MCF 10A (cell line): ENCODE measurements at regions not wholly inside any gene's neighbourhood (a gene's known extent, or its start where the extent isn't known, plus 50 kb on each side); places are given as distances from the start of the nearest gene placed in this dataset.

Source experiments
- BruUV-seq: library from RNA; stranded (reverse); fragments of 400-500 nt; replicated peaks from 2 replicates; lab custom pipeline; 2021; lab: Mats Ljungman, UMichigan
- CTCF ChIA-PET: fragments of 300-600 bp; sonication (Branson Sonifier 250); formaldehyde crosslinking; extraction: SDS; loops from one replicate; lab custom pipeline; 2021; ENCODE audit warnings: antibody characterized with exemption, inconsistent platforms; lab: Yijun Ruan, JAX
- POLR2A ChIA-PET: fragments of 300-600, 350-650 bp; sonication (Branson Sonifier 250); formaldehyde crosslinking; extraction: SDS; loops from one replicate; lab custom pipeline; 2020; ENCODE audit warnings: antibody characterized with exemption, inconsistent platforms; lab: Yijun Ruan, JAX
- DNase-seq: peaks from one replicate; pipeline ENCODE4 v3.0.0-alpha.2; 2018; ENCODE audit not compliant: unreplicated experiment
- H3K27ac Mint-ChIP-seq: one replicate; pipeline ENCODE4 v1.8.0; 2022; ENCODE audit warnings: mild to moderate bottlenecking, low read depth, mixed read lengths; ENCODE audit not compliant: unreplicated experiment
- H3K27me3 Mint-ChIP-seq: one replicate; pipeline ENCODE4 v1.8.0; 2022; ENCODE audit warnings: mixed read lengths; ENCODE audit not compliant: insufficient read depth, unreplicated experiment
- H3K36me3 Mint-ChIP-seq: one replicate; pipeline ENCODE4 v1.8.0; 2022; ENCODE audit warnings: mild to moderate bottlenecking, moderate library complexity, mixed read lengths; ENCODE audit not compliant: insufficient read depth, unreplicated experiment
- H3K4me1 Mint-ChIP-seq: one replicate; pipeline ENCODE4 v1.8.0; 2022; ENCODE audit warnings: mixed read lengths; ENCODE audit not compliant: insufficient read depth, unreplicated experiment
- H3K4me3 Mint-ChIP-seq: one replicate; pipeline ENCODE4 v1.8.0; 2022; ENCODE audit warnings: mild to moderate bottlenecking, moderate library complexity, mixed read lengths; ENCODE audit not compliant: unreplicated experiment
- H3K9me3 Mint-ChIP-seq: one replicate; pipeline ENCODE4 v1.8.0; 2022; ENCODE audit warnings: mixed read lengths; ENCODE audit not compliant: unreplicated experiment
- intact Hi-C: fragments of 100-400 bp; cut with micrococcal nuclease; formaldehyde crosslinking; loops from 2 replicates; pipeline ENCODE4 v1.14.1; 2022
- TF ChIP-seq, protein P1 (sequence below): fragments of 200-600 bp; IDR thresholded peaks from one replicate; pipeline ENCODE4 v1.8.0; 2022; ENCODE audit warnings: antibody characterized with exemption, mild to moderate bottlenecking; ENCODE audit not compliant: unreplicated experiment

DNA sequence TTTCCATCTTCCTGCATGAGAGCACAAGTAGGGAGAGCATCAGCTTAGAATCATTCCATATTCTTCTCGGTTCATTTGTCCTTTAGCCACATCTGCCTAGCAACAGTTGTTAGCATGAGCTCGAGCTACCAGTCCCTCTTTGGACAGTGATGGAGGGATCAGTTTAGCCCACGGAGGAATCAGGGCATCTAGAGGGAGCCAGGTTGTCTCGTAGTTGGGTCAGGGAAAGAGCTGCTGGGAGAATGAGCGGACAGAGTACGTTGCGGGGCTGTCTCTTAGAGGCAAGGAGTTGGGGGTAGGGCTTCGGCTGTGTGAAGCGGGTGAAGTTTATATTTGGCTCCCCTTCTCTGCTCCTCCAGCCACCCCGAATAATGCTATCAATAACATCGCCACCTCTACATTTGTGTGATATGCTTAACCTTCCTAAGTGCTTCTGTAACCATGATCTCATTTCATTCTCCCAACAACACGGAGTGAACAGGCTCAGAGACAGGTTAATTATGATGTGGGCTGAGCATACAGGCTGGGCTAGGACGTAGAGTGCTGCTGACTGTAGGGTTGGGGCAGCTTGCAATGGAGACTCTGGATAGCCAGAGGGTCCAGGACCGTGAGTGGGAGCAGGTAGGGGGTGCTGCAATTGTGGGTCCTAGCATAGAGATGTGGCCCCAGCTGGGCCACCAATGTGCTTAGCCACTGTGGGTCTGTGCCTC is 72.6 kb downstream of the FRMPD3 start:
- intact Hi-C loops, result no loop called here
- Mint-ChIP-seq H3K36me3 (no peaks in the 10 kb centered on the region), H3K9me3 (no peaks in the 10 kb centered on the region), H3K4me1 (no peaks in the 10 kb centered on the region), H3K27ac (no peak overlapping the region), H3K4me3 (no peak overlapping the region), H3K27me3 (peaks cover 72% of the 10 kb centered on the region)
- BruUV-seq, result no TSS peak
- no peak for DNase-seq
- ChIA-PET POLR2A (no interaction called here), CTCF (no interaction called here)
- TF ChIP-seq, protein P1, sequence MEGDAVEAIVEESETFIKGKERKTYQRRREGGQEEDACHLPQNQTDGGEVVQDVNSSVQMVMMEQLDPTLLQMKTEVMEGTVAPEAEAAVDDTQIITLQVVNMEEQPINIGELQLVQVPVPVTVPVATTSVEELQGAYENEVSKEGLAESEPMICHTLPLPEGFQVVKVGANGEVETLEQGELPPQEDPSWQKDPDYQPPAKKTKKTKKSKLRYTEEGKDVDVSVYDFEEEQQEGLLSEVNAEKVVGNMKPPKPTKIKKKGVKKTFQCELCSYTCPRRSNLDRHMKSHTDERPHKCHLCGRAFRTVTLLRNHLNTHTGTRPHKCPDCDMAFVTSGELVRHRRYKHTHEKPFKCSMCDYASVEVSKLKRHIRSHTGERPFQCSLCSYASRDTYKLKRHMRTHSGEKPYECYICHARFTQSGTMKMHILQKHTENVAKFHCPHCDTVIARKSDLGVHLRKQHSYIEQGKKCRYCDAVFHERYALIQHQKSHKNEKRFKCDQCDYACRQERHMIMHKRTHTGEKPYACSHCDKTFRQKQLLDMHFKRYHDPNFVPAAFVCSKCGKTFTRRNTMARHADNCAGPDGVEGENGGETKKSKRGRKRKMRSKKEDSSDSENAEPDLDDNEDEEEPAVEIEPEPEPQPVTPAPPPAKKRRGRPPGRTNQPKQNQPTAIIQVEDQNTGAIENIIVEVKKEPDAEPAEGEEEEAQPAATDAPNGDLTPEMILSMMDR, result no peak

GRCh38 chrX:107522901-107523300 is 73.4 kb downstream of the FRMPD3 start:
- no peak overlapping the region for H3K27ac Mint-ChIP-seq
- H3K27me3 Mint-ChIP-seq, result peaks cover 72% of the 10 kb centered on the region
- no peaks in the 10 kb centered on the region for H3K9me3 Mint-ChIP-seq
- H3K4me1 Mint-ChIP-seq, result no peaks in the 10 kb centered on the region
- H3K36me3 Mint-ChIP-seq, result no peaks in the 10 kb centered on the region
- ChIA-PET POLR2A (interaction anchor here (0.7 kb wide), 1 partner anchor 83 kb away, joined by 3 read pairs; no protein-coding TSS in a partner anchor), CTCF (no interaction called here)
- H3K4me3 Mint-ChIP-seq, result no peak overlapping the region
- intact Hi-C loops, result no loop called here
- no TSS peak for BruUV-seq
- DNase-seq, result no peak
- TF ChIP-seq, protein P1, result no peak

- Mint-ChIP-seq H3K4me1 (no peaks in the 10 kb centered on the region), H3K4me3 (no peak overlapping the region), H3K9me3 (no peaks in the 10 kb centered on the region), H3K36me3 (no peaks in the 10 kb centered on the region), H3K27ac (no peak overlapping the region), H3K27me3 (peaks cover 72% of the 10 kb centered on the region)
- ChIA-PET CTCF (no interaction called here), POLR2A (no interaction called here)
- intact Hi-C loops, result no loop called here
- BruUV-seq, result no TSS peak
- TF ChIP-seq, protein P1, result no peak
- no peak for DNase-seq
Measured at GRCh38 chrX:107526141-107526540, 76.7 kb downstream of the FRMPD3 start.

- H3K4me1 Mint-ChIP-seq, result no peaks in the 10 kb centered on the region
- no TSS peak for BruUV-seq
- DNase-seq, result no peak
- intact Hi-C loops, result no loop called here
- H3K27me3 Mint-ChIP-seq, result peaks cover 81% of the 10 kb centered on the region
- ChIA-PET CTCF (no interaction called here), POLR2A (no interaction called here)
- no peaks in the 10 kb centered on the region for H3K36me3 Mint-ChIP-seq
- no peak overlapping the region for H3K4me3 Mint-ChIP-seq
- H3K9me3 Mint-ChIP-seq, result no peaks in the 10 kb centered on the region
- H3K27ac Mint-ChIP-seq, result no peak overlapping the region
- TF ChIP-seq, protein P1, result no peak
Measured at GRCh38 chrX:107530141-107530540, 80.7 kb downstream of the FRMPD3 start.
